Kidney epithelial cell (primary cell): ENCODE measurements at regions not wholly inside any gene's neighbourhood (a gene's known extent, or its start where the extent isn't known, plus 50 kb on each side); places are given as distances from the start of the nearest gene placed in this dataset.
"Not testable (repeated sequence)": the region's sequence is repeated elsewhere in the genome, so short reads cannot be mapped to it uniquely, and the experiment has no call there.

Source experiments
- DNase-seq: peaks from one replicate; pipeline ENCODE4 v3.0.0-alpha.2; 2010; ENCODE audit warnings: low read depth
- H3K27me3 ChIP-seq: 2 replicates; pipeline ENCODE4 v1.6.0; 2011; ENCODE audit warnings: low read length; ENCODE audit not compliant: control insufficient read depth, insufficient read depth
- H3K36me3 ChIP-seq: 2 replicates; pipeline ENCODE4 v1.5.1; 2011; ENCODE audit warnings: low read length; ENCODE audit not compliant: control insufficient read depth, insufficient read depth
- H3K4me3 ChIP-seq: 2 replicates; pipeline ENCODE4 v1.5.1; 2011; ENCODE audit warnings: low read depth, mild to moderate bottlenecking, control low read depth, low read length
- CTCF ChIP-seq: IDR thresholded peaks from 2 replicates; pipeline ENCODE4 v1.5.1; 2011; ENCODE audit warnings: mild to moderate bottlenecking, moderate library complexity, low read length, control low read depth, inconsistent platforms; ENCODE audit not compliant: insufficient read depth, poor library complexity, severe bottlenecking

- Histone ChIP-seq H3K36me3 (no peaks in the 10 kb centered on the region), H3K27me3 (no peaks in the 10 kb centered on the region), H3K4me3 (no peak overlapping the region)
- DNase-seq: no peak
- no peak for TF ChIP-seq CTCF
Measured at GRCh38 chr1:193392686-193393085, 206.3 kb upstream of the B3GALT2 start.

GRCh38 chr1:193388683-193389082, 202.3 kb upstream of the B3GALT2 start:
- TF ChIP-seq CTCF: no peak
- no peaks in the 10 kb centered on the region for H3K27me3 ChIP-seq
- H3K4me3 ChIP-seq: no peak overlapping the region
- H3K36me3 ChIP-seq: no peaks in the 10 kb centered on the region
- no peak for DNase-seq

- TF ChIP-seq CTCF: no peak
- Histone ChIP-seq H3K36me3 (no peaks in the 10 kb centered on the region), H3K27me3 (no peaks in the 10 kb centered on the region), H3K4me3 (no peak overlapping the region)
- DNase-seq: no peak
Measured at GRCh38 chr1:193388165-193388564, 201.8 kb upstream of the B3GALT2 start.

- no peaks in the 10 kb centered on the region for H3K36me3 ChIP-seq
- no peak overlapping the region for H3K4me3 ChIP-seq
- no peak for TF ChIP-seq CTCF
- DNase-seq: no peak
- no peaks in the 10 kb centered on the region for H3K27me3 ChIP-seq
Measured at GRCh38 chr1:193387406-193387805, 201.0 kb upstream of the B3GALT2 start.

- H3K27me3 ChIP-seq, H3K36me3 ChIP-seq, DNase-seq, H3K4me3 ChIP-seq: not testable (repeated sequence)
Measured at GRCh38 chr1:193378451-193378850, 192.0 kb upstream of the B3GALT2 start.

- no peak overlapping the region for H3K4me3 ChIP-seq
- TF ChIP-seq CTCF: no peak
- DNase-seq: no peak
- no peaks in the 10 kb centered on the region for H3K36me3 ChIP-seq
- no peaks in the 10 kb centered on the region for H3K27me3 ChIP-seq
Measured at GRCh38 chr1:193377472-193377871, 191.1 kb upstream of the B3GALT2 start.

- H3K27me3 ChIP-seq: no peaks in the 10 kb centered on the region
- no peak for DNase-seq
- no peaks in the 10 kb centered on the region for H3K36me3 ChIP-seq
- H3K4me3 ChIP-seq: no peak overlapping the region
- no peak for TF ChIP-seq CTCF
Measured at GRCh38 chr1:193372553-193372952, 186.1 kb upstream of the B3GALT2 start.
